ENCODE measurements at regions not wholly inside any gene's neighbourhood (a gene's known extent, or its start where the extent isn't known, plus 50 kb on each side); places are given as distances from the start of the nearest gene placed in this dataset.

DNA sequence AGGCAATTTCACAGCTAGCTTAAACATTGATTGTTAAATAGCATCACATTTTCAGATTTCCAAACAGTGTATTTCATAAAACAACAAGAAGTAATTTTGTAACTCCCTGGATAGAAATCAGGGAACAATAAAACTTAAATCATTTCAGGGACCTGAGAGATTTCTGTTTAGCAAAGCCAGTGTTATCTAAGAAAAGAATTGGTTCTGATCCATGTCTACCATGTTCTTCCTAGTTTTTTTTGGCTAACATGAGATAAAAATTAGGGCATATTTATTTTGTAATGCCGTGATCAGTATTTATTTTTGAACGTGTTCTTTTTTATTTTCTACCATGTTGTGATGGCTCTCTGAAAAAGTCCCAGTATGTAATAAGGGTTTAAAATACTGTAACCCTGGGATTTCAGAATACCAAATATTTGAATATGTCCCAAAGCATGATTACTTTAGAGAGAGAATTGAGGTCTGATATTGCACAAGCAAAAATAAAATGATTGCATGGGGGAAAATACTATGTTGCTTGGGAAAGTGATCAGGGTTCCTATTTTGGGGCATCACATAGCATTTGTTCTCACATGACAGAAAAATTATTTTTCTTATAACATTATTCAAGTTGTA is 188.7 kb upstream of the CEP162 start:
- no peak for TF ChIP-seq POLR2A (IDR thresholded peaks at IDR 0.05)
- TF ChIP-seq, protein P1, sequence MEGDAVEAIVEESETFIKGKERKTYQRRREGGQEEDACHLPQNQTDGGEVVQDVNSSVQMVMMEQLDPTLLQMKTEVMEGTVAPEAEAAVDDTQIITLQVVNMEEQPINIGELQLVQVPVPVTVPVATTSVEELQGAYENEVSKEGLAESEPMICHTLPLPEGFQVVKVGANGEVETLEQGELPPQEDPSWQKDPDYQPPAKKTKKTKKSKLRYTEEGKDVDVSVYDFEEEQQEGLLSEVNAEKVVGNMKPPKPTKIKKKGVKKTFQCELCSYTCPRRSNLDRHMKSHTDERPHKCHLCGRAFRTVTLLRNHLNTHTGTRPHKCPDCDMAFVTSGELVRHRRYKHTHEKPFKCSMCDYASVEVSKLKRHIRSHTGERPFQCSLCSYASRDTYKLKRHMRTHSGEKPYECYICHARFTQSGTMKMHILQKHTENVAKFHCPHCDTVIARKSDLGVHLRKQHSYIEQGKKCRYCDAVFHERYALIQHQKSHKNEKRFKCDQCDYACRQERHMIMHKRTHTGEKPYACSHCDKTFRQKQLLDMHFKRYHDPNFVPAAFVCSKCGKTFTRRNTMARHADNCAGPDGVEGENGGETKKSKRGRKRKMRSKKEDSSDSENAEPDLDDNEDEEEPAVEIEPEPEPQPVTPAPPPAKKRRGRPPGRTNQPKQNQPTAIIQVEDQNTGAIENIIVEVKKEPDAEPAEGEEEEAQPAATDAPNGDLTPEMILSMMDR (IDR thresholded peaks at IDR 0.05): no peak

Measured in body of pancreas (tissue), 4 donors.